SK-N-SH (cell line): ENCODE measurements at regions not wholly inside any gene's neighbourhood (a gene's known extent, or its start where the extent isn't known, plus 50 kb on each side); places are given as distances from the start of the nearest gene placed in this dataset.

Experiments
- CTCF ChIA-PET: fragments of 300-600, 350-600 bp; formaldehyde crosslinking; extraction: SDS; loops from one replicate; lab custom pipeline; 2021; lab: Yijun Ruan, JAX
- POLR2A ChIA-PET: fragments of 350-600 bp; sonication (Branson Sonifier 250); formaldehyde crosslinking; extraction: SDS; loops from one replicate; lab custom pipeline; 2020; ENCODE audit warnings: antibody characterized with exemption, inconsistent platforms; lab: Yijun Ruan, JAX
- DNase-seq: peaks from one replicate; pipeline ENCODE4 v3.0.0; 2012
- H2AFZ ChIP-seq: fragments of 200-600 bp; sonication (generic); 2 replicates; pipeline ENCODE4 v1.8.1; 2016; ENCODE audit warnings: antibody characterized with exemption, mild to moderate bottlenecking, low read depth
- H3F3A ChIP-seq: fragments of 200-600 bp; sonication (generic); replicated peaks from 2 replicates; pipeline ENCODE3; 2016; ENCODE audit warnings: antibody characterized with exemption, mild to moderate bottlenecking; ENCODE audit not compliant: insufficient read depth
- H3K27ac ChIP-seq, 2 experiments: fragments of 200-500 bp in 1 of 2; fragments of 200-600 bp in 1 of 2; sonication (Bioruptor generic) in 1 of 2; sonication (generic), shearing (Covaris generic) in 1 of 2; 2 replicates each; pipeline versions ENCODE4 v1.5.1 to v1.6.1; 2014 to 2016; ENCODE audit warnings: low read depth in 2 of 2, inconsistent platforms in 1 of 2, low read length in 1 of 2, mild to moderate bottlenecking in 1 of 2, mixed read lengths in 1 of 2
- H3K27me3 ChIP-seq: fragments of 200-600 bp; sonication (generic), shearing (Covaris generic); 2 replicates; pipeline ENCODE4 v1.6.1; 2016; ENCODE audit warnings: mixed run types; ENCODE audit not compliant: insufficient read depth
- H3K36me3 ChIP-seq, 2 experiments: fragments of 200-500 bp in 1 of 2; fragments of 200-600 bp in 1 of 2; sonication (Bioruptor generic) in 1 of 2; sonication (generic) in 1 of 2; replicated peaks in 1 of 2; 2 replicates each; pipeline versions ENCODE3 to v1.5.1; 2014 to 2016; ENCODE audit warnings: low read length in 1 of 2, mild to moderate bottlenecking in 1 of 2; ENCODE audit not compliant: insufficient read depth in 2 of 2, control insufficient read depth in 1 of 2
- H3K4me1 ChIP-seq, 2 experiments: fragments of 200-500 bp in 1 of 2; fragments of 200-600 bp in 1 of 2; sonication (Bioruptor generic) in 1 of 2; sonication (generic), shearing (Covaris generic) in 1 of 2; 2 replicates each; pipeline versions ENCODE4 v1.5.1 to v1.6.1; 2014 to 2016; ENCODE audit warnings: low read depth in 1 of 2, low read length in 1 of 2, mixed run types in 1 of 2; ENCODE audit not compliant: insufficient read depth in 2 of 2, control insufficient read depth in 1 of 2
- H3K4me2 ChIP-seq: fragments of 200-600 bp; sonication (generic), shearing (Covaris generic); 2 replicates; pipeline ENCODE4 v1.6.1; 2017; ENCODE audit warnings: mixed run types
- H3K4me3 ChIP-seq, 2 experiments: fragments of 200-500 bp in 1 of 2; fragments of 200-600 bp in 1 of 2; sonication (Bioruptor generic) in 1 of 2; sonication (generic), shearing (Covaris generic) in 1 of 2; 2 replicates each; pipeline versions ENCODE4 v1.5.1 to v1.8.1; 2014 to 2016; ENCODE audit warnings: low read depth in 2 of 2, inconsistent platforms in 1 of 2, low read length in 1 of 2, mild to moderate bottlenecking in 1 of 2, mixed read lengths in 1 of 2, moderate library complexity in 1 of 2
- H3K79me2 ChIP-seq: fragments of 200-600 bp; sonication (generic); 2 replicates; pipeline ENCODE4 v1.8.1; 2017; ENCODE audit warnings: mild to moderate bottlenecking; ENCODE audit not compliant: insufficient read depth
- H3K9ac ChIP-seq: fragments of 200-600 bp; sonication (generic); 2 replicates; pipeline ENCODE4 v1.6.1; 2017; ENCODE audit warnings: mixed run types
- H3K9me2 ChIP-seq: fragments of 200-600 bp; sonication (generic); 2 replicates; pipeline ENCODE4 v1.6.1; 2017; ENCODE audit warnings: mixed run types
- H3K9me3 ChIP-seq: fragments of 200-600 bp; sonication (generic); 2 replicates; pipeline ENCODE4 v1.6.1; 2017; ENCODE audit warnings: mixed run types, mild to moderate bottlenecking, moderate library complexity
- H4K20me1 ChIP-seq: fragments of 200-600 bp; sonication (generic); 2 replicates; pipeline ENCODE4 v1.6.1; 2017; ENCODE audit warnings: mild to moderate bottlenecking, mixed run types; ENCODE audit not compliant: insufficient read depth
- ELF1 ChIP-seq: IDR thresholded peaks from 2 replicates; pipeline ENCODE4 v1.4.0; 2012
- EZH2phosphoT487 ChIP-seq: fragments of 200-600 bp; sonication (generic); IDR thresholded peaks from 2 replicates; pipeline ENCODE4 v1.6.1; 2017; ENCODE audit warnings: low read depth, mixed run types, mild to moderate bottlenecking, antibody characterized with exemption, moderate library complexity, borderline replicate concordance
- FOXM1 ChIP-seq: IDR thresholded peaks from 2 replicates; pipeline ENCODE4 v1.4.0; 2012; ENCODE audit warnings: low read depth, mild to moderate bottlenecking
- GABPA ChIP-seq: IDR thresholded peaks from 2 replicates; pipeline ENCODE4 v1.4.0; 2012; ENCODE audit warnings: low read depth, mild to moderate bottlenecking
- GATA2 ChIP-seq: sonication (generic); formaldehyde crosslinking; IDR thresholded peaks from 2 replicates; pipeline ENCODE4 v1.5.0; 2020; ENCODE audit warnings: mild to moderate bottlenecking, missing genetic modification reagents
- MAX ChIP-seq: IDR thresholded peaks from 2 replicates; pipeline ENCODE4 v1.4.0; 2012; ENCODE audit warnings: low read depth
- NFIC ChIP-seq: IDR thresholded peaks from 2 replicates; pipeline ENCODE4 v1.4.0; 2012; ENCODE audit warnings: borderline replicate concordance
- PBX3 ChIP-seq: IDR thresholded peaks from 2 replicates; pipeline ENCODE4; 2012
- POLR2AphosphoS5 ChIP-seq: IDR thresholded peaks from 2 replicates; pipeline ENCODE4 v1.6.1; 2012; ENCODE audit warnings: low read depth, low read length
- RAD21 ChIP-seq: IDR thresholded peaks from 2 replicates; pipeline ENCODE4 v1.6.1; 2012; ENCODE audit warnings: mild to moderate bottlenecking, low read length
- RCOR1 ChIP-seq: fragments of 150-350 bp; IDR thresholded peaks from 2 replicates; pipeline ENCODE4 v1.6.1; 2017; ENCODE audit warnings: antibody characterized with exemption, low read length
- RFX5 ChIP-seq: IDR thresholded peaks from 2 replicates; pipeline ENCODE4 v1.6.1; 2012; ENCODE audit warnings: mild to moderate bottlenecking, improper control_type of control experiment, low read length
- SIN3A ChIP-seq: IDR thresholded peaks from 2 replicates; pipeline ENCODE4 v1.6.1; 2012; ENCODE audit warnings: low read depth, mild to moderate bottlenecking, low read length, moderate library complexity, borderline replicate concordance
- TAF1 ChIP-seq: IDR thresholded peaks from 2 replicates; pipeline ENCODE4 v1.6.1; 2012; ENCODE audit warnings: low read depth, mild to moderate bottlenecking, low read length, moderate library complexity, borderline replicate concordance
- TEAD4 ChIP-seq: IDR thresholded peaks from 2 replicates; pipeline ENCODE4 v1.4.0; 2012; ENCODE audit warnings: mild to moderate bottlenecking, borderline replicate concordance; ENCODE audit not compliant: insufficient read depth
- USF1 ChIP-seq: IDR thresholded peaks from 2 replicates; pipeline ENCODE4 v1.4.0; 2012; ENCODE audit warnings: low read depth, borderline replicate concordance
- ZBTB33 ChIP-seq: IDR thresholded peaks from 2 replicates; pipeline ENCODE4 v1.4.0; 2012; ENCODE audit warnings: low read depth, borderline replicate concordance
- WGBS: methylation state at CpG from one replicate; pipeline ENCODE4 v1.1.6; 2017; ENCODE audit warnings: low lambda C conversion rate; 5-methylcytosine and 5-hydroxymethylcytosine counted together
- TF ChIP-seq, protein P1 (sequence below): fragments of 150-350 bp; IDR thresholded peaks from 2 replicates; pipeline ENCODE4 v1.6.1; 2016; ENCODE audit warnings: mild to moderate bottlenecking, low read depth, low read length

GRCh38 chr5:168211245-168211644 is 80.2 kb upstream of the WWC1 start (continued):
- TF ChIP-seq USF1 (no peak), ELF1 (no peak), TEAD4 (no peak), ZBTB33 (no peak), RFX5 (no peak), GATA2 (no peak), EZH2phosphoT487 (no peak), POLR2AphosphoS5 (no peak), RCOR1 (no peak), NFIC (no peak)

DNA sequence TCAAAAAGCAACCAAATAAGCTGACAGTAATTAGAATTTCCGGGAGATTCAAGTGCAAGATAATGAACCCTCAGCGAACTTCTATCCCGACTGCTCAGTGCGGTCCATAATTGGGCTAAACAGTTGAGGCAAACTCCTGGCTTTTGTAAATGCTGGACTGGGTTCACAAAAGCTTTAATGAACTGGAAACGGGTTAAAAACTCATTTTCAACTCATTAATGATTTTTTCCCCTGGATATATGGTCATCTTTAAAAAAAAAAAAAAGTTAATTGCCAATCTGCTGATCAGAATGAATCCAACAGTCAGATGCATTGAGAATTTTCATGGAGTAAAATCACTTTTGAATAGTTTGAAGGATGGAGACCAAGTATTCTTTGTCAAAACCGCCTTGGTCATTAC is 79.5 kb upstream of the WWC1 start:
- no peak overlapping the region for H3K4me3 ChIP-seq
- H3K4me2 ChIP-seq: no peak overlapping the region
- no peaks in the 10 kb centered on the region for H3K79me2 ChIP-seq
- no peaks in the 10 kb centered on the region for H3K36me3 ChIP-seq
- WGBS: 55% methylated on average over 6 of the region's 6 CpGs
- peaks cover 0 to 3% of the 10 kb centered on the region in 2 experiments; a peak in 1 of 4 replicates for H3K4me1 ChIP-seq
- no peaks in the 10 kb centered on the region for H4K20me1 ChIP-seq
- no peaks in the 10 kb centered on the region for H3F3A ChIP-seq
- H2AFZ ChIP-seq: no peak overlapping the region
- H3K9me3 ChIP-seq: no peaks in the 10 kb centered on the region
- POLR2A ChIA-PET: no interaction called here
- no peak overlapping the region for H3K9ac ChIP-seq
- H3K9me2 ChIP-seq: no peaks in the 10 kb centered on the region
- TF ChIP-seq TAF1: no peak
- TF ChIP-seq FOXM1: no peak
- TF ChIP-seq GABPA: no peak
- TF ChIP-seq SIN3A: no peak
- no peak for TF ChIP-seq PBX3
- TF ChIP-seq, protein P1, sequence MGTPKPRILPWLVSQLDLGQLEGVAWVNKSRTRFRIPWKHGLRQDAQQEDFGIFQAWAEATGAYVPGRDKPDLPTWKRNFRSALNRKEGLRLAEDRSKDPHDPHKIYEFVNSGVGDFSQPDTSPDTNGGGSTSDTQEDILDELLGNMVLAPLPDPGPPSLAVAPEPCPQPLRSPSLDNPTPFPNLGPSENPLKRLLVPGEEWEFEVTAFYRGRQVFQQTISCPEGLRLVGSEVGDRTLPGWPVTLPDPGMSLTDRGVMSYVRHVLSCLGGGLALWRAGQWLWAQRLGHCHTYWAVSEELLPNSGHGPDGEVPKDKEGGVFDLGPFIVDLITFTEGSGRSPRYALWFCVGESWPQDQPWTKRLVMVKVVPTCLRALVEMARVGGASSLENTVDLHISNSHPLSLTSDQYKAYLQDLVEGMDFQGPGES: no peak
- no peak for TF ChIP-seq RAD21
- TF ChIP-seq MAX: no peak
- TF ChIP-seq TEAD4: no peak
- no peaks in the 10 kb centered on the region for H3K27me3 ChIP-seq
- no peak for DNase-seq
- CTCF ChIA-PET: interaction anchor here (1.0 to 4.9 kb wide), 4 partner anchors 8 to 624 kb away, joined by 3 to 19 read pairs (median 9); no protein-coding TSS in a partner anchor
- H3K27ac ChIP-seq: no peak overlapping the region
